ENCODE measurements at regions not wholly inside any gene's neighbourhood (a gene's known extent, or its start where the extent isn't known, plus 50 kb on each side); places are given as distances from the start of the nearest gene placed in this dataset.
A peak's percentile ranks its signal among the peaks of the same experiment; 100 is the strongest.
"Not testable (repeated sequence)": the region's sequence is repeated elsewhere in the genome, so short reads cannot be mapped to it uniquely, and the experiment has no call there.

DNA sequence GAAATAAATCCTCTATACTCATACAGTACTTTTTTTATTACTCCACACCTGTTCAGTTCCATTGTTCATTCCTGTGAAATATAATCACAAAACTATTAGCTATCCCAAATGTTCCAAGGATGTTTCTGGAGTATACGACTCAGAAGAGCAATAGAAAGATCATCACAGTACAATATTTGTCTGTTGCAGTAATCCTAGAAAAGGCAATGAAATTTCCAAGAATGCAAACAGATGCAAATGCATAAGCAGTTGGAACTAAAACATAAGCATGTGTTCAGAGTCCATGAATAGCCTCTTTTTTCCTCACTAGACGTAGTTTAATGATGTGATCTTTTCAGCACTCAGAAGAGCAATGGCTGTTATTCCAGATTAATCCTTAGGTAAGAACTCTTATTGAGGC is 55.2 kb downstream of the RTL3 start:
- DNase-seq: no peak

DNA sequence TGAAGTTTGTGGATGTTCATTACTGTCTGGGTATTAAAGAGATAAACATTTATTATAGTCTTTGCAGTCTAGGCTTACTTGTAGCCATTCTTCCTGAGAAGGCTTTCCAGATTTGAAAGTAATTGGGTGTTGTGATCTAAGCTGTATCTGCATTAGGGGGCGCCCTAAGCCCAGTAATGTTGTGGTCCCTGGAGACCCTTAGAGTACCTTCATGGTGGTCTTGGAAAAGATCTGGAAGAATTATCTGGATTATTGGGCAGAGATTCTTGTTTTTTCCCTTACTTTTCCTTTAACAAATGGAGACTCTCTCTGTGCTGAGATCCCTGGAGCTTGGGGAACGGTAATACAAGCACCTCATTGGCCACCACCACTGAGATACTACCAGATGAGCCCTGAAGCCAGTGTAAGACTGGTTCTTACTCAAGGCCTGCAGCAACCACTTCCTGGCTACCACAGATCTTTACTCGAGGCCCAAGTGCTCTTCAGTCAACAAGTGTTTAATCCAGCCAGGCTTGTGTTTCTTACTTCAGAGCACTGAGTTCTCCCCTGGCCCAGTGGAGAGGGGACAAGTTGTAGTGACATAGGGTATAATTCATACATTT is 63.1 kb downstream of the RTL3 start:
- DNase-seq: peak in 1 of 2 donors; percentile 1

DNA sequence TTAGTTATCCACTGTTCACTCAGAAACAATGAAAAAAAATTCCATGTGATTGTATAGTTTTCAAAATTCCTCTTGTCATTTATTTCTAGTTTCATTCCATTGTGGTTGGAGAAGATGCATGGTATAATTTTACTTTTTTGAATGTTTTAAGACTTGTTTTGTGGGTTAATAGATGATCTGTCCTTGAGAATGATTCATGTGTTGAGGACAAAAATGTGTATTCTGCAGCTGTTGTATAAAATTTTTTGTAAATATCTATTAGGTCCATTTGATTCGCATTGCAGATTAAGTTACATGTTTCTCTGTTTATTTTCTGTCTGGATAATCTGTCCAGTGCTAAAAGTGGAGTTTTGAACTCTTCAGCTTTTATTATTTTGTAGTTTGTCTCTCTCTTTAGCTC is 65.4 kb downstream of the RTL3 start:
- no peak for DNase-seq

DNA sequence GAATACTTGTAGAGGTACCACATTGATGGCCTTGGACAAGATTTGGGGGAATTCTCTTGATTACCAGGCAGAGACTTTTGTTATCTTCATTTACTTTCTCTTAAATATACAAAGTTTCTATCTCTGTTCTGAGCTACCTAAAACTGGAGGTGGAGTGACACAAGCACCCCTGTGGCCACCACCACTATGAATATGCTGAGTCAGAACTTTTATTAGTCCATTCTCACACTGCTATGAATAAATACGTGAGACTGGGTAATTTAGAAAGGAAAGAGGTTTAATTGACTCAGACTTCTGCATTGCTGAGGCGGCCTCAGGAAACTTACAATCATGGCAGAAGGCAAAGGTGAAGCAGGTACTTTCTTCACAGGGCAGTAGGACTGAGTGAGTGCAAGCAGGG is 67.1 kb downstream of the RTL3 start:
- no peak for DNase-seq

DNA sequence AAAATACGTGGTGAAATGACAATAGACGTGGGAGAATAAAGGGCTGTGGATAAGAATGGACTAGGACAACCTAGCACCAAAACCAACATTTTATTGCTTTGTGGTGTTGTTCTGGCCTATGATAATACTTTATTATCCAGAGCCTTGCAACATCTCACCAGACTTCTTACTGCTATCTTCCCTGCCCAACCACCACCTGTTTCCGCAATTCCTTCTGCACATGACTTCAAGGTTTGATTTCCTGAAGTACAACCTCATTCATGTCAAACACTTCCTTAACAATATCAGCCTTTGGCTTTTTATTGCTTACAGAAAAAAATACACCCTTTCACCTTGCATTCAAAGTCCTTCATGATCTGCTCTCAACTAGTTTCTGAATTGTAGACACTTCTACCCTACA is 84.8 kb downstream of the RTL3 start:
- no peak for DNase-seq

DNA sequence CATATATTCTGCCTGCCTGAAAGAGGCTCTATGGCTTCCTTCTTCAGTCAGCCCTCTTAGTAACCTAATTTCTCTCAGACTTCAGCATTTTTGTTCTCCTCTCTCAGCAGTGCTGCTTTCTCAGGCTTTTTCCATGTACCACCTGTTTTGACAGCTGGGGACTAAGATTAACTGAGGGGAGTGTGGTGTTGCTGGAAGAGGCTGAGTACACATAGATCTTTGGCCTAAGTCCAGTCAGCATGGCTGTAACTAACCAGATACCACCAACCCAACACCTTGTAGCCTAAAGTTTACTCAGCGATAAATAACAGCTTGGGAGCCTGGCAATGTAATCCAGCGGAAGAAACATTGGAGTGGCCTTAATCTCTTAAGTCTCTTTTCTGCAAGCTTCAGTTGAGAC is 85.5 kb downstream of the RTL3 start:
- no peak for DNase-seq

DNA sequence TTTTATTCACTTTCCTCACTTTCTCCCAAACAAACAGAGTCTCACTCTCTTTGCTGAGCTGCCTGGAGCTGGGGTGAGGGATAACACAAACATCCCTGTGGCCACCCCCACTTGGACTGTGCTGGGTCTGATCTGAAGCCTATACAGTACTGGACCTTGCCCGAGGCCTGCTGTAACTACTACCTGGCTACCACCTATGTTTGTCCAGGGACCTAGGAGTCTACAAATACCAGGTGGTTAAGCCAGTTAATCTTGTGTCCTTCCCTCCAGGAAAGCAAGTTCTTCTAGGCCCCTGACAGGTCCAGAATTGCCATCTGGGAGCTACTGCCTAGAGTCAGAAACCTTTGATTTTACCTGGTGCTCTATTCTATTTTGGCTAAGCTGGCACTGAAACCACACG is 87.3 kb downstream of the RTL3 start:
- no peak for DNase-seq

DNA sequence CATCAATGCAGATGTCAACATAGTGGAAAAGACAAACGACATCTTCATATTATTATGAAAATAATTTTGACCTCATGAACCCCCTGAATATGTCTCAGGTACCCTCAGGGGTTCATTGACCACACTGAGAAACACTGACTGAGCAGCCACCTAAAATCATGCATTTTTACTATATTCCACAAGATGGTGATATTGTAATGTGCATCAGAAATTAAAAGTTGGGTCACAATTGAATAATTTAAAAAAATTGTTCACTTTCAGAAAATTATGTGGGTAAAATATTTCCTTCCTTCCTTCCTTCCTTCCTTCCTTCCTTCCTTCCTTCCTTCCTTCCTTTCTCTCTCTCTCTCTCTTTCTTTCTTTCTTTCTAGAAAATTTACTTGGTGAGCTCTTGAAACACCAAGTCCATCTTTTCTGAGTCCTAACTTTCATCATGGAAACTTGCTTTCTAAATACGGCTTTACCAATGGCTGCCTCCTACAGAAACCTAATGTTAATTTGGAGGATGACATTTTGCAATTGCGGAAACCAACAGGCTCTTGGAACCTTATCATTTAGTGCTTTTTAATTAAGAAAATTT is 103.6 kb downstream of the RTL3 start:
- DNase-seq: peak in 1 of 2 donors; percentile 50

DNA sequence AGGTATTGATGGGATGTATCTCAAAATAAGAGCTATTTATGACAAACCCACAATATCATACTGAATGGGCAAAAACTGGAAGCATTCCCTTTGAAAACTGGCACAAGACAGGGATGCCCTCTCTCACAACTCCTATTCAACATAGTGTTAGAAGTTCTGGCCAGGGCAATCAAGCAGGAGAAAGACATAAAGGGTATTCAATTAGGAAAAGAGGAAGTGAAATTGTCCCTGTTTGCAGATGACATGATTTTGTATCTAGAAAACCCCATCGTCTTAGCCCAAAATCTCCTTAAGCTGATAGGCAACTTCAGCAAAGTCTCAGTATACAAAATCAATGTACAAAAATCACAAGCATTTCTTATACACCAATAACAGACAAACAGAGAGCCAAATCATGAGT is 106.5 kb downstream of the RTL3 start:
- DNase-seq: not testable (repeated sequence)

DNA sequence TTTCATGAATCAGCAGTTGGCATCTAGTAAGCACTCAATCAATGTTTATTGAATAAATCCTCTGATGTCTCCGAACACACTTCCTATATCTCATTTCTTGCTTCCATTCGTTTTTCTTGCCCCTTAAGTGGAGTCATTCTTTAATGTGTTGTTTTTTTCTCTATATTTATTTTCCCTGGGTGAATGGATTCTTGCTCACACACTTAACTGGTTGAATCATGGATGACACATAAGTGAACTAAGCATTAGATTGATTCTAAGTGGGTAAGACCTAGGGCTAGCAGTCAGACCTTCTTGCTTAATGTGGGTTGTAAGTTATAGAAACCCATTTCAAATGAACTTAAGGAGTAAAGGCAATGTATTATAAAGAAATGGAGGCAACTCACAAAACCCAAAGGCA is 111.1 kb downstream of the RTL3 start:
- DNase-seq: no peak

DNA sequence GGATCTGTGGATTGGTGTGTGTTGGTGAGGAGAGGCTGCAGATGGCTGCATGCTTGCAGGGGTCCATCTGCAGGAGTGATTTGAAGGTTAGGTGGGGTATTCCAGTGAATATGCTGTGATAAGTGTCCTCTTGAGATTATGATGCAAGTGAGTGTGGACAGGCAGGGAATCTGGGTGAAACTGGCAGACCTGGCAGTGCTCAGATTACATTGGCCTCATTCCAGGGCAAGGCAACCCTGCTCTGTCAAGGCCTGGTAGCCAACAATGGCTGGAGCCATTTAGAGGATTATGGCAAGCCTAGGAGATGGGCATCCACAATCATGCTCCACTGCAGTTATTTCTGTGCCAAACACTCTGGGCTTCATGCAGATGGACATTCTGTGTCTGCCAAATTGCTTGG is 113.9 kb downstream of the RTL3 start:
- DNase-seq: no peak

DNA sequence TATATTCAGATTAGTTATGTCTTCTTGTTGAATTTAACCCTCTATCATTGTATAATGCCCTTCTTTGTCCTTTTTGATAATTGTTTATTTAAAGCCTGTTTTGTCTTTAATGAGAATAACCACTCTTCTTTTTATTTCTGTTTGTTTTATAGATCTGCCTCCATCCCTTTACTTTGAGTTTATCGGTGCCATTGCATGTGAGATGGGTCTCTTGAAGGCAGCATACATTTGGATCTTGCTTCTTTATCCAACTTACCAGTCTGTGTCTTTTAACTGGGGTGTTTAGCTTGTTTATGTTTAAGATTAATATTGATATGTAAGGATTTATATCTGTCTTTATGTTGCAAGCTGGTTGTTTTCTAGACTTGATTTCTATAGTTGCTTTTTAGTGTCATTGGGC is 115.8 kb downstream of the RTL3 start:
- no peak for DNase-seq

DNA sequence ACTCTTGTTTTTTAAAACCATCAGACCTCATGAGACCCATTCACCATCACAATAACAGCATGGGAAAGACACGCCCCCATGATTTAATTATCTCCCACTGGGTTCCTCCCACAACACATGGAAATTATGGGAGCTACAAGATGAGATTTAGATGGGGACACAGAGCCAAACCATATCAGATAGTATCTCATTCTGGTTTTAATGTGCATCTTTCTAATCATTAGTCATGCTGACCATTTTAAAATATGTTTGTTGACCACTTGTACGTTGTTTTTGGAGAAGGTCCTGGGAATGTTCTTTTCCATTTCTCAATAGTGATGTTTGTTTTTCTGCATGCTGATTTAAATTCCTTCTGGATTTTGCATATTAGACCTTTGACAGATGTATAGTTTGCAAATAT is 119.0 kb downstream of the RTL3 start:
- DNase-seq: no peak

DNA sequence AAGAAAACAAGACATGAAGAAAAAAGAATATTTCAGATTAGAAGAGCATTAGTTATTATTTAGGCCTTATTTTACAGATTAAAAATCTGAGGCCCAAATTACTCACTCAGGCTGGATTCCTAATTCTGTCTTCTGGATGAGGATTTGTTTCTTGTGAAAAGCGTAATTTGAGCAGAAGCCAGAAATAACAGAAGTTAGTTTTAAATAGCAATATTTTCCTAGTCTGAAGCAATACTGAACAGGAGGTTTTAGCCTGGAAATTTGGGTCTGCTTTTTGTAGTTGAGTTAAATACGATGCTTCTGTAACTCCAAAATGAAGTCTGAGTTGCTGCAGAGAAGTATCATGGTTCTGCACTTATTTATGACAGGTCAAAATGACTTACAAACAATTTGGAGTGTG is 124.9 kb downstream of the RTL3 start:
- no peak for DNase-seq

DNA sequence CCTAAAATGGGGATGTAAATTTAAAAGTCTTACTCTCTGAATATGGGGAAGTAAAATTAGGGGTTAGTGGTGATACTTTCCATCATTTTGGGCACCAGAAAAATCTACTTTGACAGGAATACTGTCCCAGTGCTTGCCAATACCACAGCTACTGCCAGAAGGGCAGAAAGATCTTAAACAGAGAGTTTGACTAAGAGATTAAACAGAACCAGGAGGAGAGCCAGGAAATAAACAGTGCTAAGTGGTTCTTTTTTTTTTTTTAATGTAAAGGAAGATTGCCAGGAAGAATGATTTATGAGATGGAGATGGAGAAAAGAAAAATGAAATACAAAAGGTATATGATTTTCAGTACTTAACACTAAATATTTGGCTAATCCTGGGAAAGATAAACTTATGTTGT is 126.8 kb downstream of the RTL3 start:
- DNase-seq: no peak

DNA sequence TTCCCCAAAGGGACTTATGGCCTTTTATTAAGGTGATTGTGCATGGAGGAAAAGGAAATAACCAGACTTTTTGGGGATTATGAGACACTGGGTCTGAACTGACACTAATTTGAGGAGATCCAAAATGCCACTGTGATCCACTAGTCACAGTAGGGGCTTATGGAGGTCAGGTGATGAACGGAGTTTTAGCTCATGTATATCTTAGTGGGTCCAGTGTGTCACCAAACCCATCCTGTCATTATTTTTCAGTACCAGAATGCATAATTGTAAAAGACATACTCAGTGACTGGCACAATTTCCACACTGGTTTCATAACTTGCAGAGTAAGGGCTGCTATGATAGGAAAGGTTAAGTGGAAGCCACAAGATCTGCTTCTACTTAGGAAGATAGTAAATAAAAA is 131.3 kb downstream of the RTL3 start:
- DNase-seq: no peak

DNA sequence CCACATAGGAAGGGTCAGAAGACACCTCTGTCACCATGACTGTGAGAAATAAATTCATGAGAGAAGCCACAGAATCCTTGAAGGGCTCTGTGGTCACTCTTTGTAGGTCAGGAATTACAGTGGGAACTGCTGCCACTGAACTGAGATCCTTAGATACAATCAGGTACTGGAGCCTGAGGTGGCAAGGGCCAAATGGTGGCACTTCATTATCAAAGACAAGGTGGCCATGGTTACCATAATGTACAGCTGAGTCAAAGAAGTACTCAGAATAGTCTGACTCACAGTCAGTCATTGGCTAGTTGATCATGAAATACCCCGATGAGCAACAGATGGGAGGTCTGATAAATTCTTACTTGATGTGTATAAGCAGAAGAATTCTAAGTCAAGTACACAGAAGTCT is 131.9 kb downstream of the RTL3 start:
- DNase-seq: no peak

DNA sequence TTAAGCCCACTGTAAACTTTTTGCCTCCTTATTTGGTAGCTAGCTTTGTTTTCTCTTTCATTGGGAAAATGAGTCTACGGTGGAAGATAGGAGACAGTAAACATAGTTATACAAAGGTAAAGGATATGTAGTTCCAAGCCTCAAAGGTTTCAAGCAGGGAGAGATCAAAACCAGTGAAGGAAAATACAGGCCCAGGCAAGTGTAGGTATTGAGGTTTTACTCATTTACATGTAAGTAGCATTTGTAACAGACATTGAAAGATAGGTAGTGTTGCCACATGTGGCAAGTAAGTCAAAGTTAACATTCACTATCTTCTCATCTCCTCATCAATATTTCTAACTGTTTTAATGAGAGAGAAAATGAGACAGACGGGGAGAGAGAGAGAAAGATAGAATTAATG is 136.5 kb downstream of the RTL3 start:
- DNase-seq: no peak

DNA sequence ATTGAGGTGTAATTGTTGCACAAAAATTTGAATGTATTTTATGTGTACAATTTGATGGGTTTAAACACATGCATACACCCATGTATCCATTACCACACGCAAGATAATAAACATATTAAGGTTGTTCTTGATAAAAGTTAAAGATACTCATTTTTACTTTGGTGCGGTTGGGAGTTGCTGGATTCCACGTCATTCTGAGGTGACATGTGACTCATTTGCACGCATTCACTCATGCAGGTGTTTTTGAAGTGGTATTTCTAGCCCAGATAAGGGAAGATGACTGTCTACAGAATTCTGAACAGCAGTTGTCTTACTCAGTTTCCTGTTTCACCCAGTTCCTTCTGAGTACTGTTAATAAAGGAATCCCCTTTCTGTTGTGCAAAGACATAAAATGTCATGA is 142.0 kb downstream of the RTL3 start:
- DNase-seq: peak; percentile 71 to 85

DNA sequence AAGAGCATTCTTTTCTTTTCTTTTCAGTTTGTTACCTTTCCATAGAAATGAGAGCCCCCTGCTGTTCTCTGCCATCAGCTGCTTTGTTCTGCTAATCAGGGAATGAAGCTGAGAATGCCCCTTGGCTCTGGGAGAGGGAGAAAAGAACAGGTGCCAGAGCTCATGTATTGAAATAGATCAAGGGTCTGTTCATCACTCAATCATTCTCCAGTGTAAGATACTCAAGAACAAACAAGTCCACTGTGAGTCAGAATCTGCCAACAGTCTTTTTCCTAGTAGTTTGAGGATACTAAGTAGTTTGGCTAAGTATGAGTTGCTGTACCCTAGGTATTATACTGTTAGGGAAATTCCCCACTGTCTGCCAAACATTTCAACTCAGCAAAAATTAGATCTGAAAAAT is 144.3 kb downstream of the RTL3 start:
- DNase-seq: peak in 1 of 2 donors; percentile 63

DNA sequence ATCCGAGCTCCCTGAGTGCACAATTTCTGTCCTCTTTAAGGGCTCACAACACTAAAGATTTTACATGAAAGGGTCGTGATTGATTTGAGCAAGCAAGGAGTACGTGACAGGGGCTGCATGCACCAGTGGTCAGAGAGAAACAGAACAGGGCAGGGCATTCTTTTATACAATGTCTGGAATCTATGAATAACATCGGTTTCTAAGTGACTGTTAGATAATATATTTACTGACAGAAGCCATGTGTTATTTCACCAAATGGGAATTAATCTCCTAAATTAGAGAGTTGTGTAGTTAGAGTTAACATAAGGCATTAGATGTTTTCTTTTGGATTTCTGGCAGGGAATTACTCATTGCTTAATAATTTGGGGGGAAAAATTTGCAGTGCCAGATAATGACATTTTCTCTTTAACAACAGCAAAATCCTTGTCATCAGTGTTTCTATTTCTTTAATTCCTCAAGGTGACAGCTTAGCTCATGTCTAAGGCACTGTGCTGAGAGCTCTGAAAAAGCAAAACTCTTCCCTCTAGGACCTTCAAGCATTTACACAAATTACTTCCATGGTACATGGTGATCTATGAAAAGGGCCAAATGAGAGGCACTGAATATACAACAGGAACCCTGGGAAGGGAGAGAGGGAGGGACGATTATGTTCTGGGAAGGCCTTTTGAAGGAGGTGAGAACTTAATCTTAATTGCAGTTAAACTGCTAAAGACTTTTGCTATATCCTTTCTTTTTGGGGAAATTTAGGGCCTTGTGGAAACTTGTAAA is 145.0 kb downstream of the RTL3 start:
- no peak for DNase-seq

DNA sequence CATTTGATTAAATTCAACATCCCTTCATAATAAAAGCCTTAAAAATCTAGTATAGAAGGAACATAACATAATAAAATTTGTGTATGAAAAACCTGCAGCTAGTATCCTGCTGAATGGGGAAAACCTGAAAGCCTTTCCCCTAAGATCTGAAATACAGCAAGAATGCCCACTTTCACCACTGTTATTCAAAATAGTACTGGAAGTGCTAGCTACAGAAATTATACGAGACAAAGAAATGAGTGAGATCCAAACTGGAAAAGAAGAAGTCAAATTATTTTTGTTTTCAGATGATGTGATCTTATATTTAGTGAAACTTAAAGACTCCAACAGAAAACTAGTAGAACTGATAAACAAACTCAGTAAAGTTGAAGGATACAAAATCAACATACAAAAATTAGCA is 152.9 kb downstream of the RTL3 start:
- DNase-seq: no peak

DNA sequence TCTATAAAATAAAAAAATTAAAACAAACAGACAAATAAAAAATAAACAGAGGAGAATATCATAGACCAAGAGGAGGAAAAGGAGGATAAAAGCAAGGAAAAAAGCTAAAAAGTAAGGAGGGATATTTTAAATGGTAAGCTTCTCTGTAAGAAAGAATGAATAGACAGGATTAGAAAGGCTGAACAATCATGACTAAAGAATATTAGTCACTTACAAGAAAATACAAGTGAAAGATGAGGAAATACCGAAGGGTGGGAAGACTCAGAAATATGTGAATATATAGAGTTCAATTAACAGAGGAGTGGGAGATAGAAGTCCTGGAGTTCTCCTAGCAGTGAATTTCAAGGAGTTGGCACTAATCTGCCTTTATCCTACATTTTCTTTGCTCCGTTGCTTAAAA is 162.6 kb downstream of the RTL3 start:
- no peak for DNase-seq

DNA sequence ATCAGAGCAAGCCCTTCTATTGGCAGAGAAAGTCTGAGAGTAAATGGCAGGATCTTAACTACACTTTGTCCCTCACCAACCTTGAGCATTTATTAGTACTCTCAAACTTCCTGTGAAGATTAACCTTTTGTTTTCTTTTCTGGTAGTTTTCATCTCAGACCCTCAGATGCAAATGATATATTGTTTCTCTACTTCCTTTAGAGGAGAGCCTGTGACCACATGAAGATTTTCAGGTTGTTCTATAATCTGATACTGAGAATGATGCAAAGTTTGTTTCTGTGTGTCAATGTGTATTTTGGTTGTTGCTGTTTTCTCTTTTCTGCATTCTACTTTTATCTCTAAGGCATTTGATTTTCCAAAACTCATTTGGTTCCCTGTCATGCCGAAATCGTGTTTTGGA is 165.8 kb upstream of the CYSLTR1 start:
- DNase-seq: no peak

DNA sequence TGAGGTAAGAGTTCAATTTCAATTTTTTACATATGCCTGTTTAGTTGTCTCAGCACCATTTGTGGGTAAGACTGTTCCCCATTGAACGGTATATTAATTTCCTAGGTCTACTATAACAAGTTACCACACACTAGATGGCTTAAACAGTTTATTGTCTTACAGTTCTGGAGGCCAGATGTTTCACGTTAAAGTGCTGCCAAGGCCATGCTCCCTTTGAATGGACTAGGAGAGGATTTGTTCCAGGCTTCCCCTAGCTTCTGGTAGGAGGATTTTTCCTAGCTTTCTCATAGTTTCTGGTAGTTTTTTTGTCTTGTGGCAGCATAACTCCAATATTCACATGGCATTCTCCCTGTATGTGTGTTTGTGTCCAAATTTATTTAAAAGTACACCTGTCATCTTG is 149.3 kb upstream of the CYSLTR1 start:
- DNase-seq: no peak
